ENCODE measurements at regions not wholly inside any gene's neighbourhood (a gene's known extent, or its start where the extent isn't known, plus 50 kb on each side); places are given as distances from the start of the nearest gene placed in this dataset.

DNA sequence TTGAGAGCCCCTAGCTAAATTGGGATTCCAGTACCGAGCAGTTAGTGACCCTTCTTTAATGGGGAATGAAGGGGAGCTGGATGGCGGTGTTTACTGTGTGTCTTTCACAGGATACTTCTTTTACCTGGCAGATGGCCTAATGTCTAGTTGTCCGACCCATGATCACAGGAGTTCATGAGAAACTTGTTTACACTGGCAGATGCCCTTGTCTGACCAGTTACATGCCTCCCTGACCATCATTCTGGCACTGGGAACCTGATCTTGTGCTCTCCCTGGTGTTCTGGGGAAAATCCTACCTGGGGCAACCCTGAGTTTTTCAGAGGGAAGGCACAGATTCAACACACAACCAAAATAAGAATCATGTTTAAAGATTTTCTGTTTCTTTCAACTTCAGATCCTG is 120.1 kb upstream of the SLC13A1 start:
- Histone ChIP-seq H4K5ac (ENCODE audit: low read depth, low read length) (no peak overlapping the region), H3K4ac (ENCODE audit: low read depth, low read length) (no peak overlapping the region), H2BK20ac (ENCODE audit: low read depth, low read length) (no peak overlapping the region), H4K8ac (ENCODE audit: low read depth in 2 of 2, low read length in 2 of 2) (no peak overlapping the region), H3K23ac (ENCODE audit: low read depth, low read length) (no peak overlapping the region), H2AK5ac (ENCODE audit: low read depth, low read length) (no peak overlapping the region), H4K20me1 (ENCODE audit: insufficient read depth, low read length) (no peaks in the 10 kb centered on the region), H3K9me1 (ENCODE audit: insufficient read depth, low read length) (no peaks in the 10 kb centered on the region), H3K18ac (ENCODE audit: low read depth, low read length) (no peak overlapping the region), H2AK9ac (replicated peaks; ENCODE audit: low read depth, low read length, poor library complexity) (no peak overlapping the region), H3K27ac (ENCODE audit: insufficient read depth, low read length) (no peak overlapping the region), H3K14ac (replicated peaks; ENCODE audit: low read depth, low read length) (no peak overlapping the region), H2AFZ (replicated peaks; ENCODE audit: low read length, poor library complexity) (no peak overlapping the region), H3K4me2 (ENCODE audit: low read depth, low read length) (no peak overlapping the region), H3K56ac (ENCODE audit: extremely low read depth, insufficient read depth, low read length) (no peak overlapping the region), H3K9me3 (ENCODE audit: control insufficient read depth, insufficient read depth, low read length) (peaks cover 7% of the 10 kb centered on the region), H3K4me1 (ENCODE audit: control insufficient read depth, insufficient read depth, low read length) (no peaks in the 10 kb centered on the region), H2BK5ac (ENCODE audit: low read depth, low read length, poor library complexity, severe bottlenecking) (no peak overlapping the region), H4K91ac (ENCODE audit: insufficient read depth, low read depth, low read length) (no peak overlapping the region), H2BK120ac (ENCODE audit: low read depth, low read length) (no peak overlapping the region), H3K27me3 (ENCODE audit: control insufficient read depth, insufficient read depth, low read length) (no peaks in the 10 kb centered on the region), H3K79me1 (ENCODE audit: low read depth in 1 of 2, low read length in 2 of 2) (no peaks in the 10 kb centered on the region), H2BK15ac (ENCODE audit: low read depth, low read length) (no peak overlapping the region), H3K4me3 (ENCODE audit: insufficient read depth, low read depth, low read length) (no peak overlapping the region), H3K36me3 (ENCODE audit: control insufficient read depth, insufficient read depth, low read length) (no peaks in the 10 kb centered on the region), H3K9ac (ENCODE audit: low read depth, low read length) (no peak overlapping the region)
- in situ Hi-C loops (cut with MboI; ENCODE audit: low sequenced_read_pairs) (no loop called here), intact Hi-C loops (cut with micrococcal nuclease) (no loop called here), dilution Hi-C loops (cut with HindIII; ENCODE audit: low sequenced_read_pairs, unreplicated experiment) (no loop called here)
- BruUV-seq (replicated peaks) = no TSS peak
- no peak for DNase-seq
- POLR2A ChIA-PET (ENCODE audit: unreplicated experiment) = no interaction called here
- 0% methylated on average over 1 of the region's 3 CpGs; no CpG with 5 or more reads in 1 of the 2 experiments for WGBS, 2 experiments (ENCODE audit: extremely low coverage in 2 of 2, insufficient read length in 1 of 2)
- CTCF ChIA-PET = no interaction called here
- ATAC-seq (ENCODE audit: low read depth) = no peak
- no peak for TF ChIP-seq SMC3 (IDR thresholded peaks at IDR 0.05; ENCODE audit: low read depth, low read length)
